ENCODE measurements at regions not wholly inside any gene's neighbourhood (a gene's known extent, or its start where the extent isn't known, plus 50 kb on each side); places are given as distances from the start of the nearest gene placed in this dataset.

- H3K36me3 ChIP-seq, result no peaks in the 10 kb centered on the region
- peaks cover 23% of the 10 kb centered on the region for H3K4me1 ChIP-seq (replicated peaks)
- no peak overlapping the region for H3K4me3 ChIP-seq
- H3K9me3 ChIP-seq (replicated peaks), result no peaks in the 10 kb centered on the region
- H3K27me3 ChIP-seq (replicated peaks), result no peaks in the 10 kb centered on the region
- DNase-seq (ENCODE audit: low read depth in 1 of 2, low spot score in 2 of 2), result no peak
- H3K27ac ChIP-seq, result no peak overlapping the region
These were observed 309.5 kb downstream of the PIK3C3 start for GRCh38 chr18:42264497-42264896.

- peak; percentile 72 to 86 for DNase-seq (ENCODE audit: low read depth in 1 of 2, low spot score in 2 of 2)
- Histone ChIP-seq H3K27ac (peak overlapping the region; percentile 73), H3K4me3 (no peak overlapping the region), H3K9me3 (replicated peaks) (no peaks in the 10 kb centered on the region), H3K27me3 (replicated peaks) (no peaks in the 10 kb centered on the region), H3K4me1 (replicated peaks) (peaks cover 46% of the 10 kb centered on the region), H3K36me3 (no peaks in the 10 kb centered on the region)
These were observed 313.2 kb downstream of the PIK3C3 start for GRCh38 chr18:42268186-42268725.

- H3K36me3 ChIP-seq, result no peaks in the 10 kb centered on the region
- peaks cover 47% of the 10 kb centered on the region for H3K4me1 ChIP-seq (replicated peaks)
- H3K9me3 ChIP-seq (replicated peaks), result no peaks in the 10 kb centered on the region
- H3K4me3 ChIP-seq, result no peak overlapping the region
- peak overlapping the region; percentile 73 for H3K27ac ChIP-seq
- no peaks in the 10 kb centered on the region for H3K27me3 ChIP-seq (replicated peaks)
- DNase-seq (ENCODE audit: low read depth in 1 of 2, low spot score in 2 of 2), result peak in 1 of 2 experiments; percentile 51
These were observed 313.8 kb downstream of the PIK3C3 start for GRCh38 chr18:42268798-42269197.

DNA sequence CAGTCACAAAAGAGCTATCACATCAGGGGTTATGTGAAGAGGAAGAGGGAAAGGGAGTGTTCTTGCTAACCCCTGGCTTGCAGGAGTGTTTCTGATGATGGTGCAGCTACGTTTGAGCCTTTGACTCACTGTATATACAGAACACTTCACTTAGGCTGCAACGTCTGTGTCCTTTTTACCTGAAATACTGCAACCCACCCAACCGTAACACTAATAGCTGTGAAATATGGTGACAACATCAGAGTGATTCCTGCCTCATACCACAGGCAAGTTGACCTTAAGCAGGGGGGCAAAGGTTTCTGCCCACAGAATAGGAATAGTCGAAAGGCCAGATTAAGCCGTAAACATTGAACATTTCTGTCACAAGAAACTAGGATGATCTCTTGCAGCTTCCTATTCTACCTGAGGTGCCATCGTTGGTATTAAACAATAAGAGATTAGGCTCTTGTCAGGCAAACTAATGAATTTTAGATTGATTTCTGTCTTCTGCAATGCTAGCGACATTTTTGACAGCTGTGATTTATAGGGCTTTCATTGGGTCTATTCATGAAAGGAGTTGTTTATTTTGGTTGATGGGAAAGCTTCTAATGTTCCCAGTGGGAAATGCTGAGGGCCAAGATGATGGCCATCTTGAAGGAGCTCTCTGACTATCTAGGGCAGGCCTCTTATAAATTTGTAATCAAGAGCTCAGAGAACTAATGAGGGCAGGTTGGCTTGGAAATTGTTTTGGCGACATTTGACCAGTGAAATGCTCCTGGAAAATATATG lies 316.8 kb downstream of the PIK3C3 start:
- Histone ChIP-seq H3K27ac (peak overlapping the region; percentile 61), H3K4me1 (replicated peaks) (peaks cover 56% of the 10 kb centered on the region), H3K9me3 (replicated peaks) (no peaks in the 10 kb centered on the region), H3K27me3 (replicated peaks) (no peaks in the 10 kb centered on the region), H3K4me3 (no peak overlapping the region), H3K36me3 (no peaks in the 10 kb centered on the region)
- no peak for DNase-seq (ENCODE audit: low read depth in 1 of 2, low spot score in 2 of 2)

- peaks cover 33% of the 10 kb centered on the region for H3K4me1 ChIP-seq (replicated peaks)
- no peak overlapping the region for H3K4me3 ChIP-seq
- no peaks in the 10 kb centered on the region for H3K27me3 ChIP-seq (replicated peaks)
- no peaks in the 10 kb centered on the region for H3K36me3 ChIP-seq
- no peaks in the 10 kb centered on the region for H3K9me3 ChIP-seq (replicated peaks)
- no peak overlapping the region; the same call in 1 of the 2 replicates for H3K27ac ChIP-seq
- DNase-seq (ENCODE audit: low read depth in 1 of 2, low spot score in 2 of 2), result peak; percentile 37 to 47
These were observed 319.6 kb downstream of the PIK3C3 start for GRCh38 chr18:42274488-42275137.

DNA sequence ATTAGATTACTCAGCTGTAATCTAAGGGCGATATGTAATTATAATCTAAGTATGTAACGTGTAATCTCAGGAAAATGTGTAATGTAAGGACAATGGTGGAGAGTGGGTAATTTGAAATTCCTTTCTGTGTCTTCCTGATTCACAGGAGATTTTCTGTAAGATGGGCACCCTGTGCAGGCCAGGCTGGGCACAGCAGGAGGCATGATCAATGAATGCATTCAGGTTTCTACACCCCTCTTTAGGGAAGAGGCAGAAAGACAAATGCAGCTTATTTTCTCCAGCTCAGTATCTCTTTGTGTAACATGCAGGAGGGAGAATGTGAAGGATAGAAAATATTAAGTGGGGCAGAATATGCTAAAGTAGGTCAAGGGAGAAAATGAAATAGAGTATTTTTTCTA lies 320.1 kb downstream of the PIK3C3 start:
- H3K4me1 ChIP-seq (replicated peaks), result peaks cover 31% of the 10 kb centered on the region
- no peak overlapping the region for H3K4me3 ChIP-seq
- no peak for DNase-seq (ENCODE audit: low read depth in 1 of 2, low spot score in 2 of 2)
- H3K9me3 ChIP-seq (replicated peaks), result no peaks in the 10 kb centered on the region
- no peaks in the 10 kb centered on the region for H3K36me3 ChIP-seq
- no peaks in the 10 kb centered on the region for H3K27me3 ChIP-seq (replicated peaks)
- no peak overlapping the region for H3K27ac ChIP-seq

GRCh38 chr18:42275949-42276730 lies 321.1 kb downstream of the PIK3C3 start:
- DNase-seq (ENCODE audit: low read depth in 1 of 2, low spot score in 2 of 2), result no peak
- no peaks in the 10 kb centered on the region for H3K36me3 ChIP-seq
- no peak overlapping the region for H3K27ac ChIP-seq
- no peak overlapping the region for H3K4me3 ChIP-seq
- H3K27me3 ChIP-seq (replicated peaks), result no peaks in the 10 kb centered on the region
- peaks cover 30% of the 10 kb centered on the region for H3K4me1 ChIP-seq (replicated peaks)
- no peaks in the 10 kb centered on the region for H3K9me3 ChIP-seq (replicated peaks)

DNA sequence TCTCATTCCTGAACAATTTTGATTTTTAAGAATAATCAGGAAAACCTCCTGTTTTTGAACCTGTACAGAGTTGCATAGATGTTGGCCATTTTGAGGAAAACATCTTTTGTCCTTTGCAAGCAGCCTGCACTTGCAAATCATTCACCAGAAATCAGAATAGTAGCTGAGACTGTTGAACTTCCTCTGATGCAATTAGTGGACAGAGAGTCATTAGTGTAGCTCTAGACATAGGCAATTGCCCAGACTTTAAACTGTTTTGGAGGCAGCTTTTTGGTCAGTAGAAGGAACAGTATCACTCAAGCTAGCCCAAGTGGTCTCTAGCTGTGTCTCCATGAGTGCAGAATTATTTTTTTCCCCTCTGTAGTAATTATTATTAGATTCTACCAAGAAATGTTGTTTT lies 326.1 kb downstream of the PIK3C3 start:
- Histone ChIP-seq H3K27ac (no peak overlapping the region), H3K27me3 (replicated peaks) (peaks cover 7% of the 10 kb centered on the region; the same call in 1 of the 2 replicates), H3K4me3 (no peak overlapping the region), H3K36me3 (no peaks in the 10 kb centered on the region), H3K9me3 (replicated peaks) (no peaks in the 10 kb centered on the region), H3K4me1 (replicated peaks) (no peaks in the 10 kb centered on the region)
- no peak for DNase-seq (ENCODE audit: low read depth in 1 of 2, low spot score in 2 of 2)

- Histone ChIP-seq H3K27me3 (replicated peaks) (peaks cover 7% of the 10 kb centered on the region; the same call in 1 of the 2 replicates), H3K4me1 (replicated peaks) (no peaks in the 10 kb centered on the region), H3K36me3 (no peaks in the 10 kb centered on the region), H3K27ac (no peak overlapping the region), H3K9me3 (replicated peaks) (no peaks in the 10 kb centered on the region), H3K4me3 (no peak overlapping the region)
- DNase-seq (ENCODE audit: low read depth in 1 of 2, low spot score in 2 of 2), result no peak
These were observed 326.8 kb downstream of the PIK3C3 start for GRCh38 chr18:42281851-42282250.

GRCh38 chr18:42287047-42287446 lies 332.0 kb downstream of the PIK3C3 start:
- H3K4me1 ChIP-seq (replicated peaks), result no peaks in the 10 kb centered on the region
- peaks cover 6% of the 10 kb centered on the region; the same call in 1 of the 2 replicates for H3K27me3 ChIP-seq (replicated peaks)
- no peaks in the 10 kb centered on the region for H3K9me3 ChIP-seq (replicated peaks)
- no peaks in the 10 kb centered on the region for H3K36me3 ChIP-seq
- DNase-seq (ENCODE audit: low read depth in 1 of 2, low spot score in 2 of 2), result no peak
- H3K27ac ChIP-seq, result no peak overlapping the region
- H3K4me3 ChIP-seq, result no peak overlapping the region

GRCh38 chr18:42288129-42288528 lies 333.1 kb downstream of the PIK3C3 start:
- no peaks in the 10 kb centered on the region for H3K27me3 ChIP-seq (replicated peaks)
- DNase-seq (ENCODE audit: low read depth in 1 of 2, low spot score in 2 of 2), result no peak
- no peak overlapping the region for H3K4me3 ChIP-seq

GRCh38 chr18:42289526-42289925 lies 334.5 kb downstream of the PIK3C3 start:
- H3K27ac ChIP-seq, result no peak overlapping the region
- no peaks in the 10 kb centered on the region for H3K9me3 ChIP-seq (replicated peaks)
- DNase-seq (ENCODE audit: low read depth in 1 of 2, low spot score in 2 of 2), result no peak
- H3K27me3 ChIP-seq (replicated peaks), result no peaks in the 10 kb centered on the region
- H3K36me3 ChIP-seq, result no peaks in the 10 kb centered on the region
- H3K4me1 ChIP-seq (replicated peaks), result no peaks in the 10 kb centered on the region
- no peak overlapping the region for H3K4me3 ChIP-seq

More at GRCh38 chr18:42288129-42288528, 333.1 kb downstream of the PIK3C3 start:
- no peaks in the 10 kb centered on the region for H3K36me3 ChIP-seq
- H3K4me1 ChIP-seq (replicated peaks), result no peaks in the 10 kb centered on the region
- no peak overlapping the region for H3K27ac ChIP-seq
- no peaks in the 10 kb centered on the region for H3K9me3 ChIP-seq (replicated peaks)

DNA sequence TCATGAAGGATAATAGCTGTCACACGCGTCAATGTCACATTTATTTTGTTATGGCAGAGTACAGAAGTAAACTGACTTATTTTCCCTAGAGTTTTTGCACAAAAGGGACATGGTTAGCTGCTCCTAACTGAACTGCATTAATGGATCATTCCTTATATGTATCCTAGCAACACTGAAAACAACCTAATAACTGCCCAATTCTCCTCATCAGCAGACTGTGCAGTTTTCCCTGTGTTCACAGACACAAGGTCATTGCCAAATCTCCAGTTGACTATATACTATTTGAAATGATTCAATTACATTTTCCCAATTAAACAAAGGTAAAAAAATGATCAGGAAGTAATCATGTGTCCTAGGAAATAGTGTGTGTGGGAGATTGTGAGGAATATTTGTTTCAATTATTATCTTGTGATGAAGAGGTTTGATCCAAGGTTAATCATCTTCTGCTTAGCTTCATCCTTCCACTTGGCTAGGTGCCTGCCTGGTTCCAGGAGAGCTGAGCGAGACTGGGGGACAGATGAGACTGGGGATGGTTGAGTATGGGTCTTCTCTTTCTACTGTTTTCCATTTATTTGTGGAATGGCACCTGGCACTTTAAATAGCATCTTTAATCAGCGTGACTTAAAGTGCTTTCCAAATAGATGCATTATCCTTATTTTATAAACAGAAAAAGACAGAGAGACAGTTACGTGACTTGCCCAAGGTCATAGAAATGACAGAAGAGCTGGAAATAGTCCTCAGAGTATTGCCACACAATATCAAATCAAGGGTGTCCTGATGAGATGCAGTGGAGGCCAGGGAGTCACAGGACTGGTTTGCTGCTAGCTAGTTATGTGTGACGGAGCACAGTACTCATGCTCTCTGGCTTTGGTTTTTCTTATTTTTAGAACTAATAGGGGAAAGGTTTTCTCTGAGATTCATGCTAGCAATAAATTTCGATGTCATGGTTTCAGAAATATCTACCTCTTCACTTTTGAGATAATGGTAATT lies 335.6 kb downstream of the PIK3C3 start:
- no peaks in the 10 kb centered on the region for H3K36me3 ChIP-seq
- no peaks in the 10 kb centered on the region for H3K9me3 ChIP-seq (replicated peaks)
- no peak for DNase-seq (ENCODE audit: low read depth in 1 of 2, low spot score in 2 of 2)
- no peaks in the 10 kb centered on the region for H3K27me3 ChIP-seq (replicated peaks)
- H3K4me3 ChIP-seq, result no peak overlapping the region
- H3K4me1 ChIP-seq (replicated peaks), result no peaks in the 10 kb centered on the region
- H3K27ac ChIP-seq, result no peak overlapping the region
